GM21717 (cell line): ENCODE measurements at regions not wholly inside any gene's neighbourhood (a gene's known extent, or its start where the extent isn't known, plus 50 kb on each side); places are given as distances from the start of the nearest gene placed in this dataset.

Experiments used
- ATAC-seq: cut with Tn5 transposase; IDR thresholded peaks from one replicate; pipeline ENCODE4 v1.9.1; 2021; ENCODE audit warnings: mild to moderate bottlenecking, moderate library complexity; ENCODE audit not compliant: unreplicated experiment

DNA sequence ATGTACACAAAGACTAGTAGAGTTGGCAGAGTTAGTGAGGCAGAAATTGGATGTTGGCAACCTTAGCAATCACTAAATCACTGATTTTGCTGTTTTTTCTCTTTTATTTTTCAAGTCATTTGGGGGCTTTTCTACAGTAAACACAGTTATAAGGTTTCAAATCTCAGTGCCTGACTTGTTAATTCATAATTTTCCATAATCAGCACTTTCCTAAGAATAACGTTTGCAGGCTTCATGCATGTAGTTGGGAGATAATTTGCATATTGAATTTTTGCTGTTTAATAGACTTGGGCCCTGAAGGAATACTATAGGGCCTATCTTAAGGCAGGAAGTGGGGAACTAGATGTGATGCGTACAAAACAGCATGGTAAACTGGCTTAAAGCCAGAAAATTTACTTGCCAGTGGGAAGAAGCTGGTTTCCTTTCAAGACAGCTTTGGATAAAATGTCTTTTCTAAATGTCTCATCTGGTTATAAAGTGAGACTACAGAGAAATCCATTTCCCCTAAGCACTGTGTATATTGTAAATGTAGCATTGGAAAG is 127.2 kb upstream of the SMIM21 start:
- ATAC-seq, result no peak

DNA sequence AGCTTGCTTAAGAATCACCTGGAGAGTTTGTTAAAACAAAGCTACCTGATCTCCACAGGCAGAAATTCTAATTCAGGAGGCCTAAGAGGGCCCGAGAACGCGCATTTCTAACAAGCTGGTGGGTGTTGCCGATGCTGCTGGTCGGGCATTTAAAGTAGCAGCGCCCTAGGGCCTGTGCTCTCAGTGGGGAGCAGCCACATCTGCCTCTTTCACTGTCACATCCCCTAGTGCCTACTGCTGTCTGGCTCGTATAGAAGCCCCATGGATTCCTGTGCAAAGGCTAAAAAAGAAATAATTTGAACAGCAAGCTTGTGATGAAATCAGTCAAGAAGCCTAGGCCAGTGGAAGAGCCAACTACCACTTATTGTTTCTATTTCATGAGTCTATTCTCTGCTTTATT is 126.7 kb upstream of the SMIM21 start:
- ATAC-seq, result no peak

DNA sequence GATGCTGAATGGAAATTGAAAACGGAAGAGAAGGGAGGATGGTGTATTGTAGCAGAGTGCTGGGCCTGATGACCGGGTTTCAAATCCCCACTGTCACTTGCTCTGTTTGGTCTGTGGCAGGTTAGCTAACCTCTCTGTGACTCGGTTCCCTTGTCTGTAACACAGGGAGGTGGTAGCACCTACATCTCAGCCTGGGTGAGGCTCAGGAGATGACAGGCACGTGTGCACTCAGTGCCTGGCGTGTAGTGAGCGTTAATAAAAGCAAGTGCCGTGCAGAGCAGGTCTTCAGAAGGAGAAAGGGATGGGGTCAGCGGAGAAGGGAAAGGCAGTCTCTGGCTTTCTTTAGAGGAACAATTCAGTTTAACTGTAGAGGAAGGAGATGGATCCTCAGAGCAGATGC is 125.5 kb upstream of the SMIM21 start:
- no peak for ATAC-seq

DNA sequence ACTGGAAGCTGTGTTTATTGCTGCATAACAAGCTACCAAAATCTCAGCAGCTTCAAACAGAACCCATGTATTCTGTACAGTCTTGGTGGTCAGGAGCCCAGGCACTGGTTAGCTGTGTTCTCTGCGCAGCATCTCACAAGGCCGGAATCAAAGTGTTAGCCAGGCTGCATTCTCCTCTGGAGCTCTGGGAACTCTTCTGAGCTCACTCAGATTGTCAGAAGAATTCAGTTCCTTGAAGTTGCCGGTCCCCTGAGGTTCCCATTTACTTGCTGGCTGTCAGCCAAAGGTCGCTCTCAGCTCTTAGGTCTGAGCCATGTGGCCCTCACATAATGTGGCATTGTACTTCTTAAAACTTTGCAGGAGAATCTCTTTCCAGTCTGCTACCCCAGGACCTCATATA is 123.6 kb upstream of the SMIM21 start:
- ATAC-seq, result no peak

GRCh38 chr18:75548353-75548905 is 120.9 kb upstream of the SMIM21 start:
- ATAC-seq, result no peak

- ATAC-seq, result no peak
Measured at GRCh38 chr18:75546964-75547363, 119.5 kb upstream of the SMIM21 start.

- no peak for ATAC-seq
Measured at GRCh38 chr18:75545189-75545588, 117.7 kb upstream of the SMIM21 start.

GRCh38 chr18:75544496-75544895 is 117.0 kb upstream of the SMIM21 start:
- no peak for ATAC-seq

- no peak for ATAC-seq
Measured at GRCh38 chr18:75544051-75544481, 116.6 kb upstream of the SMIM21 start.

DNA sequence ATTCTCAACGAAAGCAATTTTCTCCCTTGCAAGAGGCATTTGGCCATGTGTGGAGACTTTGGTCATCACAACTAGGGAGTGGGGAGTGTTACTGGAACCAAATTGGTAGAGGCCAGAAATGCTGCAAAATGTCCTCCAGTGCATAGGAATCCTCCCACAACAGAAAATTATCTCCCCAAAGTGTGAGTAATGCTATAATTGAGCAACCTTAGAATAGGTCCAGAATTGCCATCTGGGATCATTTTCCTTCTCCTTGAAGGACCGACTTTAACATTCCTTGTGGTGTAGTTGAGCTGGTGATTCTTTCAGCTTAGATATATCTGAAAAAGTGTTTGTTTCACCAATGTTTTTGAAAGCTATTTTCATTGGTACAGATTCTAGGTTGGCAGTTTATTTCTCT is 111.2 kb upstream of the SMIM21 start:
- no peak for ATAC-seq

GRCh38 chr18:75533950-75534349 is 106.4 kb upstream of the SMIM21 start:
- ATAC-seq, result no peak

- no peak for ATAC-seq
Measured at GRCh38 chr18:75533209-75533608, 105.7 kb upstream of the SMIM21 start.

DNA sequence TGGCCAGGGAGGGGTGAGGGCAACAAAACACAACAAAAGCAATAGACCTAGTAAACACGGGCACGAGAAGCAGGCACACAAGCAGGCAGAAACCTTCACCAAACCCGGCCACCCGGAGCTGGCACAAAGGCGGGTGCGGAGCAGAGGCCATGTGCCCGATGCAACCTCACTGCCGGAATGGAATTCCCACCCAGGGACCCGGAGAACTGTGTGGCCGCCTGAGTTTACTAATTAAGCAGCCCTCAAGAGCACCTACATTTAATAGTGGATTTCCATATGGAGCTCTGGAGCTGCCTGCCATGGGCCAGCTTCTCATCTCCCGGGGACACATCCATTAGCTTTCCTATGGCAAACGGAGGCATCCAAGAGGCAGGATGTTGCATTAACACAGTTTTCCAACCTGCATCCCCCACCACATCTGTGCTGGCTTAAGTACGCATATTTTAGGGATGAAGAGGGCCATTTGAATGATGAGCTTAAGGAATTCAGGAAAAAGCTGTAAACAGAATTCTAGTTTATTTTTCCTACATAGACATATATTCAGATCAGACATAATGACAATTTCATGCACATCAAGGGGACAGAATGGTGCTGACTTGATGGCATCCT is 104.5 kb upstream of the SMIM21 start:
- no peak for ATAC-seq

- no peak for ATAC-seq
Measured at GRCh38 chr18:75531212-75531850, 103.8 kb upstream of the SMIM21 start.

- no peak for ATAC-seq
Measured at GRCh38 chr18:75530566-75531211, 103.2 kb upstream of the SMIM21 start.

- no peak for ATAC-seq
Measured at GRCh38 chr18:75530118-75530517, 102.6 kb upstream of the SMIM21 start.

GRCh38 chr18:75529394-75529793 is 101.9 kb upstream of the SMIM21 start:
- no peak for ATAC-seq

GRCh38 chr18:75527848-75528685 is 100.6 kb upstream of the SMIM21 start:
- no peak for ATAC-seq

- ATAC-seq, result no peak
Measured at GRCh38 chr18:75526038-75526437, 98.5 kb upstream of the SMIM21 start.

DNA sequence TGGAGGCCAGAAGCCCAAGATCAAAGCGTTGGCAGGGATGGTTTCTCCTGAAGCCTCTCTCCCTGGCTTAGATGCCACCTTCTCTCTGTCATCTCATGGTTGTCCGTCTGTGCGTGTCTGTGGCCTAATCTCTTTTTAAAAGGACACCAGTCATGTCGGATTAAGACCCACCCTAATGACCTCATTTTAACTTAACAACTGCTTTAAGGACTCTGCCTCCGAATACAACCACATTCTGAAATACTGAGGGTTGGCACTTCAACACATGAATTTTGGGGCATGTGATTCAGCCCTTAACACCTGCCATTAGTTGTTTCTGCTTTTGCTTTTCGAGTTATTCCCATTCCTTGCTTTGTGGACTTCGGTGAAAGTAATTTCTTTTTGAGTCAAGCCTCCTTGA is 97.8 kb upstream of the SMIM21 start:
- no peak for ATAC-seq

DNA sequence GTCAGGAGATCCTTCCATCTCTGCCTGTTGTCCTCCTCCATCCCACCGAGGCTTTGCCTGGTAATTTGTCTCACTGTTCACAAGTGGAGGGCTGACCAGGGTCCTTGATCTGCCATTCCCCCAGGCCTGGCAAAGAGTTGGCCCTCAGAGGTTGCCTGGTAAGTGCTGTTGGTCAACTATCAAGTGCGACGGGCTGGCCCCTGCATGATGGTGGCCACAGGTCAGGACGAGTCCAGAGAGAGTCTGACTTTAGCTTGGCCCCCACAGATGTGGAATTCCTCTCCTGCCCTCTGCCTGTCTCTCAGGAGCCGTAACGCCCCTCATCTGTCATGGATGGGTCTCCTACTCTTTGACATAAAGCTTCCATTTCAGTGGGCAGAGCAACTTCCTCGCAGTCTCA is 97.3 kb upstream of the SMIM21 start:
- ATAC-seq, result no peak
